ENCODE measurements at regions not wholly inside any gene's neighbourhood (a gene's known extent, or its start where the extent isn't known, plus 50 kb on each side); places are given as distances from the start of the nearest gene placed in this dataset.
"Not testable (repeated sequence)": the region's sequence is repeated elsewhere in the genome, so short reads cannot be mapped to it uniquely, and the experiment has no call there.

GRCh38 chr20:55424476-55424875 lies 580.8 kb downstream of the CBLN4 start:
- no peak for ATAC-seq
- TF ChIP-seq RARB (CRISPR knock-in tag; IDR thresholded peaks at IDR 0.05) = no peak
- no peak for TF ChIP-seq PPARA (CRISPR knock-in tag; IDR thresholded peaks at IDR 0.05; ENCODE audit: borderline replicate concordance)
- TF ChIP-seq TSHZ2 (CRISPR knock-in tag; IDR thresholded peaks at IDR 0.05) = no peak
- TF ChIP-seq GLIS3 (CRISPR knock-in tag; IDR thresholded peaks at IDR 0.05) = no peak
- no peak for TF ChIP-seq BACH2 (CRISPR knock-in tag; IDR thresholded peaks at IDR 0.05; ENCODE audit: borderline replicate concordance)
- TF ChIP-seq ZNF70 (CRISPR knock-in tag; IDR thresholded peaks at IDR 0.05) = no peak
- no peak for TF ChIP-seq ISL1 (CRISPR knock-in tag; IDR thresholded peaks at IDR 0.05)
- TF ChIP-seq CSDC2 (CRISPR knock-in tag; IDR thresholded peaks at IDR 0.05) = no peak
- no peak for TF ChIP-seq ZNF8 (CRISPR knock-in tag; IDR thresholded peaks at IDR 0.05)

- TF ChIP-seq TSHZ2 (CRISPR knock-in tag; IDR thresholded peaks at IDR 0.05) (no peak), ISL1 (CRISPR knock-in tag; IDR thresholded peaks at IDR 0.05) (peak; percentile 45), ESRRG (CRISPR knock-in tag; IDR thresholded peaks at IDR 0.05) (no peak), ZNF8 (CRISPR knock-in tag; IDR thresholded peaks at IDR 0.05) (no peak), SNAI2 (CRISPR knock-in tag; IDR thresholded peaks at IDR 0.05) (no peak), TCF4 (CRISPR knock-in tag; IDR thresholded peaks at IDR 0.05; ENCODE audit: borderline replicate concordance) (peak; percentile 6; the same call in 1 of the 2 replicates), RARB (CRISPR knock-in tag; IDR thresholded peaks at IDR 0.05) (no peak), ZNF565 (CRISPR knock-in tag; conservative IDR thresholded peaks at IDR 0.05; ENCODE audit: low read depth) (no peak), PATZ1 (CRISPR knock-in tag; IDR thresholded peaks at IDR 0.05; ENCODE audit: borderline replicate concordance) (no peak), CREB5 (CRISPR knock-in tag; IDR thresholded peaks at IDR 0.05; ENCODE audit: low read depth) (no peak), CSRNP3 (CRISPR knock-in tag; IDR thresholded peaks at IDR 0.05) (no peak), ZFP3 (CRISPR knock-in tag; IDR thresholded peaks at IDR 0.05) (no peak), TOX (CRISPR knock-in tag; IDR thresholded peaks at IDR 0.05; ENCODE audit: borderline replicate concordance) (no peak), OSR1 (CRISPR knock-in tag; IDR thresholded peaks at IDR 0.05) (no peak), CSDC2 (CRISPR knock-in tag; IDR thresholded peaks at IDR 0.05) (no peak), BACH2 (CRISPR knock-in tag; IDR thresholded peaks at IDR 0.05; ENCODE audit: borderline replicate concordance) (no peak), ZNF70 (CRISPR knock-in tag; IDR thresholded peaks at IDR 0.05) (no peak)
- no peak for ATAC-seq
These were observed 587.5 kb downstream of the CBLN4 start for GRCh38 chr20:55417836-55418235.

- TF ChIP-seq ARNTL (CRISPR knock-in tag; IDR thresholded peaks at IDR 0.05; ENCODE audit: borderline replicate concordance, low read depth) (no peak), SNAI2 (CRISPR knock-in tag; IDR thresholded peaks at IDR 0.05) (no peak), ISL1 (CRISPR knock-in tag; IDR thresholded peaks at IDR 0.05) (no peak)
- ATAC-seq = no peak
These were observed 589.7 kb downstream of the CBLN4 start for GRCh38 chr20:55415567-55416142.

GRCh38 chr20:55412508-55412907 lies 592.8 kb downstream of the CBLN4 start:
- ATAC-seq = not testable (repeated sequence)

All from SK-N-SH treated with all-trans-retinoic acid at 6 μM for 48 hours (cell line).